ENCODE measurements at regions not wholly inside any gene's neighbourhood (a gene's known extent, or its start where the extent isn't known, plus 50 kb on each side); places are given as distances from the start of the nearest gene placed in this dataset.

DNA sequence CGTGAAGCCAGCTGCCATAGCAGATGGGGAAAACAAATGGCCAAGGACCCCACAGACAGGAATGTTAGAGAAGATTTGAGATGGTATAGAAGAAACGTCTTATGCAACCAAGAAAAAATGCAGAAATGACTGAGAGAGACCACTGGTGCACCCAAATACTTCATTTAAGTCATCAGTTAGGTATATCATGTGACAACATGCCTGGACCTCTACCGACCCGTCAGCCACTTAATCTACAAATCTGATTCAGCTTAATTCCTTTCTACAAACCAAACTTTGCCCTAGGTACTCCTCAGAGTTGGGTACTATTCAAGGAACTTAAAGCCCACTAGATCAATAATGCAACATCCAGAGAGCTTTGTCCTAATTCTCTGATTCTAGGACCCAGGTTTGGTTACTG is 126.0 kb upstream of the UBE2E2 start:
- TF ChIP-seq POLR2AphosphoS5 (IDR thresholded peaks at IDR 0.05) (no peak), POLR2A (IDR thresholded peaks at IDR 0.05) (no peak)
